ENCODE measurements at regions not wholly inside any gene's neighbourhood (a gene's known extent, or its start where the extent isn't known, plus 50 kb on each side); places are given as distances from the start of the nearest gene placed in this dataset.

- Histone ChIP-seq H3K4me1 (peaks cover 36% of the 10 kb centered on the region), H3K9me3 (no peaks in the 10 kb centered on the region), H3K36me3 (no peaks in the 10 kb centered on the region), H3K27ac (no peak overlapping the region), H3K27me3 (no peaks in the 10 kb centered on the region), H3K4me3 (no peak overlapping the region)
- 90% methylated on average over 2 of the region's 4 CpGs for WGBS
- DNase-seq (ENCODE audit: low spot score in 2 of 2) = no peak
- TF ChIP-seq POLR2A (IDR thresholded peaks at IDR 0.05) (no peak), POLR2AphosphoS5 (IDR thresholded peaks at IDR 0.05) (no peak), EP300 (IDR thresholded peaks at IDR 0.05) (no peak), CTCF (IDR thresholded peaks at IDR 0.05) (no peak)
These were observed 254.4 kb downstream of the DAD1 start for GRCh38 chr14:22334627-22335026.

- Histone ChIP-seq H3K4me3 (no peak overlapping the region), H3K4me1 (peaks cover 32% of the 10 kb centered on the region), H3K9me3 (peaks cover under 1% of the 10 kb centered on the region), H3K27ac (no peak overlapping the region), H3K27me3 (no peaks in the 10 kb centered on the region), H3K36me3 (no peaks in the 10 kb centered on the region)
- DNase-seq (ENCODE audit: low spot score in 2 of 2) = no peak
- no peak for TF ChIP-seq POLR2A (IDR thresholded peaks at IDR 0.05)
- TF ChIP-seq POLR2AphosphoS5 (IDR thresholded peaks at IDR 0.05) = no peak
- no peak for TF ChIP-seq EP300 (IDR thresholded peaks at IDR 0.05)
- TF ChIP-seq CTCF (IDR thresholded peaks at IDR 0.05) = no peak
- WGBS = 53% methylated on average over 4 of the region's 4 CpGs
These were observed 254.8 kb downstream of the DAD1 start for GRCh38 chr14:22334275-22334577.

- no peak overlapping the region for H3K4me3 ChIP-seq
- no peak for TF ChIP-seq POLR2A (IDR thresholded peaks at IDR 0.05)
- TF ChIP-seq CTCF (IDR thresholded peaks at IDR 0.05) = no peak
- no peak for TF ChIP-seq EP300 (IDR thresholded peaks at IDR 0.05)
- TF ChIP-seq POLR2AphosphoS5 (IDR thresholded peaks at IDR 0.05) = no peak
- no peaks in the 10 kb centered on the region for H3K36me3 ChIP-seq
- H3K27me3 ChIP-seq = no peaks in the 10 kb centered on the region
- WGBS = 44% methylated on average over 6 of the region's 6 CpGs
- no peak overlapping the region for H3K27ac ChIP-seq
- peaks cover 27% of the 10 kb centered on the region for H3K4me1 ChIP-seq
- H3K9me3 ChIP-seq = peaks cover 3% of the 10 kb centered on the region
- no peak for DNase-seq (ENCODE audit: low spot score in 2 of 2)
These were observed 255.4 kb downstream of the DAD1 start for GRCh38 chr14:22333422-22334274.

- DNase-seq (ENCODE audit: low spot score in 2 of 2) = no peak
- WGBS = 73% methylated on average over 2 of the region's 2 CpGs
- no peak overlapping the region for H3K27ac ChIP-seq
These were observed 256.2 kb downstream of the DAD1 start for GRCh38 chr14:22332686-22333421.

More at GRCh38 chr14:22332686-22333421, 256.2 kb downstream of the DAD1 start:
- H3K4me3 ChIP-seq = no peak overlapping the region
- H3K27me3 ChIP-seq = no peaks in the 10 kb centered on the region
- no peaks in the 10 kb centered on the region for H3K36me3 ChIP-seq
- peaks cover 3% of the 10 kb centered on the region for H3K9me3 ChIP-seq
- TF ChIP-seq EP300 (IDR thresholded peaks at IDR 0.05) (no peak), POLR2AphosphoS5 (IDR thresholded peaks at IDR 0.05) (no peak), CTCF (IDR thresholded peaks at IDR 0.05) (no peak), POLR2A (IDR thresholded peaks at IDR 0.05) (no peak)
- peaks cover 19% of the 10 kb centered on the region for H3K4me1 ChIP-seq
